Endothelial cell of umbilical vein (primary cell): ENCODE measurements at regions not wholly inside any gene's neighbourhood (a gene's known extent, or its start where the extent isn't known, plus 50 kb on each side); places are given as distances from the start of the nearest gene placed in this dataset.

Experiments
- BruUV-seq: library from RNA; stranded (reverse); fragments of 400-500 nt; replicated peaks from 2 replicates; lab custom pipeline; 2021; lab: Mats Ljungman, UMichigan
- CTCF ChIA-PET: fragments of 300-600, 350-600 bp; sonication (Branson Sonifier 250); formaldehyde crosslinking; loops from one replicate; lab custom pipeline; 2021; ENCODE audit warnings: antibody characterized with exemption, inconsistent platforms; lab: Charles Lee
- POLR2A ChIA-PET: fragments of 300-600, 350-600 bp; sonication (Branson Sonifier 250); formaldehyde crosslinking; loops from one replicate; lab custom pipeline; 2021; ENCODE audit warnings: antibody characterized with exemption, inconsistent platforms; lab: Charles Lee
- DNase-seq: peaks from one replicate; pipeline ENCODE4 v3.0.0-alpha.2; 2011; ENCODE audit warnings: low read depth, low spot score
- FAIRE-seq: peaks from 2 replicates; lab custom pipeline; 2011; peaks lifted over from hg19 to GRCh38; lab: Jason Lieb, UNC
- H2AFZ ChIP-seq: 2 replicates; pipeline ENCODE4 v1.6.0; 2012; ENCODE audit warnings: low read depth, low read length, control low read depth, inconsistent platforms
- H3K27ac ChIP-seq: 2 replicates; pipeline ENCODE4 v1.5.1; 2011; ENCODE audit warnings: low read depth, mild to moderate bottlenecking, control low read depth, low read length, moderate library complexity; ENCODE audit not compliant: insufficient read depth
- H3K27me3 ChIP-seq, 2 experiments: 2 replicates each; pipeline versions ENCODE4 v1.6.0 to v1.6.1; 2011; ENCODE audit warnings: low read length in 2 of 2, mixed read lengths in 1 of 2; ENCODE audit not compliant: control insufficient read depth in 2 of 2, insufficient read depth in 2 of 2
- H3K36me3 ChIP-seq, 2 experiments: 2 replicates in 1 of 2; 3 replicates in 1 of 2; pipeline ENCODE4 v1.5.1; 2011; ENCODE audit warnings: low read length in 2 of 2, mild to moderate bottlenecking in 1 of 2, moderate library complexity in 1 of 2; ENCODE audit not compliant: control insufficient read depth in 2 of 2, insufficient read depth in 2 of 2; ENCODE audit errors: extremely low read depth in 1 of 2
- H3K4me1 ChIP-seq: 3 replicates; pipeline ENCODE4 v1.5.1; 2011; ENCODE audit warnings: mild to moderate bottlenecking, low read length; ENCODE audit not compliant: control insufficient read depth, insufficient read depth; ENCODE audit errors: extremely low read depth
- H3K4me2 ChIP-seq: 2 replicates; pipeline ENCODE4 v1.6.1; 2011; ENCODE audit warnings: low read length, control low read depth, mixed read lengths; ENCODE audit not compliant: insufficient read depth
- H3K4me3 ChIP-seq, 3 experiments: fragments of 200-600 bp in 1 of 3; sonication (generic), shearing (Covaris generic) in 1 of 3; replicated peaks in 1 of 3; 2 replicates each; pipeline ENCODE4 v1.5.1; 2011 to 2016; ENCODE audit warnings: control low read depth in 3 of 3, low read length in 3 of 3, mild to moderate bottlenecking in 2 of 3, inconsistent platforms in 1 of 3, low read depth in 1 of 3, moderate library complexity in 1 of 3; ENCODE audit not compliant: insufficient read depth in 1 of 3
- H3K79me2 ChIP-seq: 2 replicates; pipeline ENCODE4 v1.6.0; 2012; ENCODE audit warnings: low read length, inconsistent platforms; ENCODE audit not compliant: control insufficient read depth, insufficient read depth
- H3K9ac ChIP-seq: replicated peaks from 2 replicates; pipeline ENCODE3; 2011; ENCODE audit warnings: low read length, control low read depth; ENCODE audit not compliant: insufficient read depth; ENCODE audit errors: extremely low read depth
- H3K9me1 ChIP-seq: replicated peaks from 3 replicates; pipeline ENCODE4 v1.6.0; 2011; ENCODE audit warnings: mild to moderate bottlenecking, low read length; ENCODE audit not compliant: control insufficient read depth, insufficient read depth; ENCODE audit errors: extremely low read depth
- H3K9me3 ChIP-seq: replicated peaks from 2 replicates; pipeline ENCODE4 v1.5.1; 2012; ENCODE audit warnings: low read length, inconsistent platforms; ENCODE audit not compliant: control insufficient read depth, insufficient read depth
- H4K20me1 ChIP-seq: replicated peaks from 2 replicates; pipeline ENCODE3; 2011; ENCODE audit warnings: mild to moderate bottlenecking, low read length; ENCODE audit not compliant: control insufficient read depth, insufficient read depth; ENCODE audit errors: extremely low read depth
- CTCF ChIP-seq, 2 donors: IDR thresholded peaks; 1 replicate in 1 of 2; 2 replicates in 1 of 2; pipeline ENCODE4 v1.5.1; 2011; ENCODE audit warnings: low read length in 2 of 2, mild to moderate bottlenecking in 2 of 2, moderate library complexity in 2 of 2, control low read depth in 1 of 2, inconsistent platforms in 1 of 2, low read depth in 1 of 2; ENCODE audit not compliant: insufficient read depth in 1 of 2; ENCODE audit errors: extremely low read depth in 1 of 2
- EZH2 ChIP-seq: IDR thresholded peaks from 2 replicates; pipeline ENCODE4 v1.6.1; 2012; ENCODE audit warnings: borderline replicate concordance, low read depth, mild to moderate bottlenecking, moderate library complexity, low read length, inconsistent platforms; ENCODE audit not compliant: severe bottlenecking
- FOS ChIP-seq: IDR thresholded peaks from 2 replicates; pipeline ENCODE4 v1.6.1; 2011; ENCODE audit warnings: mild to moderate bottlenecking, low read length, moderate library complexity, borderline replicate concordance; ENCODE audit not compliant: insufficient read depth
- GATA2 ChIP-seq: IDR thresholded peaks from 2 replicates; pipeline ENCODE4 v1.7.0; 2011; ENCODE audit warnings: low read depth, mild to moderate bottlenecking, moderate library complexity, mixed read lengths, low read length; ENCODE audit not compliant: insufficient read length, insufficient read depth
- JUN ChIP-seq: IDR thresholded peaks from 2 replicates; pipeline ENCODE4 v1.6.1; 2011; ENCODE audit warnings: borderline replicate concordance, low read depth; ENCODE audit not compliant: insufficient read length, insufficient read depth
- MAX ChIP-seq: IDR thresholded peaks from 2 replicates; pipeline ENCODE4 v1.6.1; 2011; ENCODE audit not compliant: insufficient read depth, insufficient read length
- MYC ChIP-seq: IDR thresholded peaks from one replicate; pipeline ENCODE4 v1.6.1; 2011; ENCODE audit warnings: mild to moderate bottlenecking, low read depth, low read length
- POLR2A ChIP-seq: IDR thresholded peaks from 2 replicates; pipeline ENCODE4 v1.6.1; 2012; ENCODE audit warnings: low read depth, mild to moderate bottlenecking, control low read depth, low read length
- POLR2AphosphoS5 ChIP-seq: IDR thresholded peaks from 2 replicates; pipeline ENCODE4 v1.6.1; 2012; ENCODE audit warnings: low read depth, mild to moderate bottlenecking, control low read depth, low read length, moderate library complexity; ENCODE audit not compliant: insufficient read depth
- dilution Hi-C: fragments of 300-500 bp; cut with MboI; formaldehyde crosslinking; loops from one replicate; pipeline ENCODE4 v1.15.0; 2019; ENCODE audit warnings: low sequenced_read_pairs; ENCODE audit not compliant: extremely low pct_ligation_motif_present
- intact Hi-C: fragments of 100-400 bp; cut with micrococcal nuclease; formaldehyde crosslinking; loops from one replicate; pipeline ENCODE4 v1.10.0; 2022

DNA sequence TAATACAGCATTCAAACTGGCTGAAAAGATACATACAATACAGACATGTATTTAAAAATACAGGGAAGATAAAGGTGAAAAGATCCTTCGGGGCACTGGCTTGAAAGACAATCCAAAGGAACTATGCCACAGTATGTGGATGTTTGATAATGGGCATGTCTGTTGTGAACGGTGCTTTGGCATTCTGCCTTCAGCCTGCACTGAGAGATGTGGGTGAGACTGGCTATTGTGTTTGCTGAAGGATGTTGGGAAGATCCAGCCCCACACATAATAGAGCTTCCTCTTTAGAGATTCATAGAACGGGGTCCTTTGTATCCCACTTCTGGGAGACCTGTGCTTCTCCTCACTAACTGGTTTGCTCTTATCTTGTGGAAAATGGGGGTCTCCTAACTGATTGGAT, 65.1 kb upstream of the CXCR4 start:
- no peak overlapping the region for H3K4me3 ChIP-seq
- H4K20me1 ChIP-seq = no peaks in the 10 kb centered on the region
- POLR2A ChIA-PET = no interaction called here
- H3K79me2 ChIP-seq = no peaks in the 10 kb centered on the region
- no peaks in the 10 kb centered on the region for H3K4me1 ChIP-seq
- no peaks in the 10 kb centered on the region for H3K9me3 ChIP-seq
- no peak for TF ChIP-seq MYC
- TF ChIP-seq POLR2A = no peak
- TF ChIP-seq MAX = no peak
- TF ChIP-seq FOS = no peak
- TF ChIP-seq JUN = no peak
- TF ChIP-seq EZH2 = no peak
- TF ChIP-seq CTCF (IDR thresholded peaks at IDR 0.05; ENCODE audit: extremely low read depth in 1 of 2, insufficient read depth in 1 of 2, low read depth in 1 of 2, low read length in 2 of 2) = no peak
- TF ChIP-seq GATA2 = no peak
- no peak for TF ChIP-seq POLR2AphosphoS5
- no peak overlapping the region for H3K27ac ChIP-seq
- BruUV-seq = no TSS peak
- no peaks in the 10 kb centered on the region for H3K27me3 ChIP-seq
- FAIRE-seq (no peak), DNase-seq (no peak)
- H3K9ac ChIP-seq = no peak overlapping the region
- no peaks in the 10 kb centered on the region for H3K36me3 ChIP-seq
- H3K4me2 ChIP-seq = no peak overlapping the region
- H3K9me1 ChIP-seq = no peaks in the 10 kb centered on the region
- intact Hi-C loops = no loop called here
- H2AFZ ChIP-seq = no peak overlapping the region
- dilution Hi-C loops = no loop called here
- CTCF ChIA-PET = no interaction called here
